ENCODE measurements at regions not wholly inside any gene's neighbourhood (a gene's known extent, or its start where the extent isn't known, plus 50 kb on each side); places are given as distances from the start of the nearest gene placed in this dataset.
A peak's percentile ranks its signal among the peaks of the same experiment; 100 is the strongest.

- H4K20me1 ChIP-seq (ENCODE audit: insufficient read depth, low read length): no peaks in the 10 kb centered on the region
These were observed 153.2 kb upstream of the THBS2 start for GRCh38 chr6:169406804-169407203.

GRCh38 chr6:169406034-169406433, 152.4 kb upstream of the THBS2 start:
- Histone ChIP-seq H3K27ac (ENCODE audit: low read depth, low read length) (no peak overlapping the region), H3K4me2 (ENCODE audit: insufficient read depth, low read length) (no peak overlapping the region), H3K4me3 (ENCODE audit: insufficient read depth, low read length) (no peak overlapping the region), H3K4me1 (ENCODE audit: insufficient read depth, low read length) (no peaks in the 10 kb centered on the region), H3K79me2 (ENCODE audit: insufficient read depth, low read length) (no peaks in the 10 kb centered on the region), H3K9me3 (ENCODE audit: low read depth, low read length) (no peaks in the 10 kb centered on the region), H2AFZ (ENCODE audit: low read length) (peak overlapping the region; percentile 75), H4K20me1 (ENCODE audit: insufficient read depth, low read length) (no peaks in the 10 kb centered on the region), H3K27me3 (ENCODE audit: insufficient read depth, low read length) (no peaks in the 10 kb centered on the region), H3K36me3 (ENCODE audit: insufficient read depth, low read length) (no peaks in the 10 kb centered on the region)
- TF ChIP-seq CTCF (IDR thresholded peaks at IDR 0.05; ENCODE audit: extremely low read depth, low read depth, low read length): no peak
- no peak for DNase-seq (ENCODE audit: insufficient read length, low spot score, missing footprints)

More at GRCh38 chr6:169406804-169407203, 153.2 kb upstream of the THBS2 start:
- no peak for DNase-seq (ENCODE audit: insufficient read length, low spot score, missing footprints)
- Histone ChIP-seq H2AFZ (ENCODE audit: low read length) (peak overlapping the region; percentile 75), H3K79me2 (ENCODE audit: insufficient read depth, low read length) (no peaks in the 10 kb centered on the region), H3K9me3 (ENCODE audit: low read depth, low read length) (no peaks in the 10 kb centered on the region), H3K36me3 (ENCODE audit: insufficient read depth, low read length) (no peaks in the 10 kb centered on the region), H3K4me1 (ENCODE audit: insufficient read depth, low read length) (no peaks in the 10 kb centered on the region), H3K4me3 (ENCODE audit: insufficient read depth, low read length) (no peak overlapping the region), H3K27ac (ENCODE audit: low read depth, low read length) (no peak overlapping the region), H3K27me3 (ENCODE audit: insufficient read depth, low read length) (no peaks in the 10 kb centered on the region), H3K4me2 (ENCODE audit: insufficient read depth, low read length) (peak overlapping the region; percentile 54)
- no peak for TF ChIP-seq CTCF (IDR thresholded peaks at IDR 0.05; ENCODE audit: extremely low read depth, low read depth, low read length)

- H3K4me2 ChIP-seq (ENCODE audit: insufficient read depth, low read length): no peak overlapping the region
- H3K4me1 ChIP-seq (ENCODE audit: insufficient read depth, low read length): no peaks in the 10 kb centered on the region
- no peaks in the 10 kb centered on the region for H3K27me3 ChIP-seq (ENCODE audit: insufficient read depth, low read length)
- no peaks in the 10 kb centered on the region for H3K9me3 ChIP-seq (ENCODE audit: low read depth, low read length)
- H4K20me1 ChIP-seq (ENCODE audit: insufficient read depth, low read length): no peaks in the 10 kb centered on the region
- no peaks in the 10 kb centered on the region for H3K36me3 ChIP-seq (ENCODE audit: insufficient read depth, low read length)
- H3K4me3 ChIP-seq (ENCODE audit: insufficient read depth, low read length): no peak overlapping the region
- no peak overlapping the region for H3K27ac ChIP-seq (ENCODE audit: low read depth, low read length)
- no peak for DNase-seq (ENCODE audit: insufficient read length, low spot score, missing footprints)
- no peak for TF ChIP-seq CTCF (IDR thresholded peaks at IDR 0.05; ENCODE audit: extremely low read depth, low read depth, low read length)
- H3K79me2 ChIP-seq (ENCODE audit: insufficient read depth, low read length): no peaks in the 10 kb centered on the region
- no peak overlapping the region for H2AFZ ChIP-seq (ENCODE audit: low read length)
These were observed 151.2 kb upstream of the THBS2 start for GRCh38 chr6:169404828-169405227.

DNA sequence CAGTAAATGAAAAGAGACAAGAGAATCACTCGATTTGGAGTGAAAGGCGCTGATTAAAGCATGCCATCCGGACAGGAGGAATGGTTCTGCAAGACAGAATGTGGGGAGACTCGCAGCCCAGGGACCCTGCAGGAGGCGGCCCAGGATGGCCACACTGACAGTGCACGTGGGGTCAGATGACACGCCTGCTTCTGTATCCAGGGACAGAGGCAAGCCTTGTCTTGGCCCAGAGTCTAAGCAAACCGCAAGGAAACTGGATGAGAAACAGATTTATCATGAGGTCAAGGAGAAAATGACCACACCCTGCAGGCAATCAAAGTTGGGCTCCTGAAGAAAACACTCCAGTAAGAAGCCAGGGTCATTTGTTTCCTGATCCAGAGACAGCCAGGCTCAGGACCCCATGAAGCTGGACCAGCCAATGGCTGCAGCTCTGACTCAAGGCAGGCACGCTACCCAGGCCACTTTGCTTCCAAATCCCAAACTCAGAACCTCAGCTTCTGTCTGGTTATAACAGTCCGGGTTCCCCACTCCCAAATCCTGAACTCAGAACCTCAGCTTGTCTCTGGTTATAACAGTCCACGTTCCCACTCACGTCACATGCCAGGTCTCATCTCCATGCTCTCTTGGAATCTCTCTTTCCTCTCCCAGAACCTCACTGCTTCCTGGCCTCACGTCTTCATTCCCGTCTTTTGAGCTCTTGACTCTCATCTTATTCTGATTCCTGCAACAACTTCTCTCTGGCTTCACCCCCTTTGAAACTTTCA, 144.9 kb upstream of the THBS2 start:
- no peak for DNase-seq (ENCODE audit: insufficient read length, low spot score, missing footprints)
- no peaks in the 10 kb centered on the region for H4K20me1 ChIP-seq (ENCODE audit: insufficient read depth, low read length)
- H3K27ac ChIP-seq (ENCODE audit: low read depth, low read length): no peak overlapping the region
- no peaks in the 10 kb centered on the region for H3K36me3 ChIP-seq (ENCODE audit: insufficient read depth, low read length)
- no peaks in the 10 kb centered on the region for H3K9me3 ChIP-seq (ENCODE audit: low read depth, low read length)
- no peaks in the 10 kb centered on the region for H3K79me2 ChIP-seq (ENCODE audit: insufficient read depth, low read length)
- TF ChIP-seq CTCF (IDR thresholded peaks at IDR 0.05; ENCODE audit: extremely low read depth, low read depth, low read length): no peak
- no peak overlapping the region for H3K4me2 ChIP-seq (ENCODE audit: insufficient read depth, low read length)
- no peak overlapping the region for H2AFZ ChIP-seq (ENCODE audit: low read length)
- H3K4me1 ChIP-seq (ENCODE audit: insufficient read depth, low read length): no peaks in the 10 kb centered on the region
- peaks cover 3% of the 10 kb centered on the region for H3K27me3 ChIP-seq (ENCODE audit: insufficient read depth, low read length)
- H3K4me3 ChIP-seq (ENCODE audit: insufficient read depth, low read length): no peak overlapping the region

All from osteoblast (primary cell).